ENCODE measurements at regions not wholly inside any gene's neighbourhood (a gene's known extent, or its start where the extent isn't known, plus 50 kb on each side); places are given as distances from the start of the nearest gene placed in this dataset.

- TF ChIP-seq CTCF (IDR thresholded peaks at IDR 0.05; ENCODE audit: control insufficient read depth, extremely low read depth, insufficient read depth) = no peak
These were observed 95.0 kb downstream of the SLC30A10 start for GRCh38 chr1:219833214-219833815.

GRCh38 chr1:219826290-219826689 lies 102.1 kb downstream of the SLC30A10 start:
- no peak for DNase-seq (ENCODE audit: low read depth)

More at GRCh38 chr1:219833214-219833815, 95.0 kb downstream of the SLC30A10 start:
- no peak overlapping the region for H3K4me3 ChIP-seq (ENCODE audit: low read depth, low read length)
- DNase-seq (ENCODE audit: low read depth) = no peak

GRCh38 chr1:219825355-219825754 lies 103.0 kb downstream of the SLC30A10 start:
- H3K4me3 ChIP-seq (ENCODE audit: low read depth, low read length) = no peak overlapping the region
- DNase-seq (ENCODE audit: low read depth) = no peak
- TF ChIP-seq CTCF (IDR thresholded peaks at IDR 0.05; ENCODE audit: control insufficient read depth, extremely low read depth, insufficient read depth) = no peak

More at GRCh38 chr1:219826290-219826689, 102.1 kb downstream of the SLC30A10 start:
- no peak for TF ChIP-seq CTCF (IDR thresholded peaks at IDR 0.05; ENCODE audit: control insufficient read depth, extremely low read depth, insufficient read depth)
- no peak overlapping the region for H3K4me3 ChIP-seq (ENCODE audit: low read depth, low read length)

GRCh38 chr1:219824338-219824737 lies 104.0 kb downstream of the SLC30A10 start:
- no peak overlapping the region for H3K4me3 ChIP-seq (ENCODE audit: low read depth, low read length)
- no peak for TF ChIP-seq CTCF (IDR thresholded peaks at IDR 0.05; ENCODE audit: control insufficient read depth, extremely low read depth, insufficient read depth)
- DNase-seq (ENCODE audit: low read depth) = no peak

GRCh38 chr1:219820551-219820950 lies 107.8 kb downstream of the SLC30A10 start:
- no peak for TF ChIP-seq CTCF (IDR thresholded peaks at IDR 0.05; ENCODE audit: control insufficient read depth, extremely low read depth, insufficient read depth)
- no peak for DNase-seq (ENCODE audit: low read depth)
- H3K4me3 ChIP-seq (ENCODE audit: low read depth, low read length) = no peak overlapping the region

- H3K4me3 ChIP-seq (ENCODE audit: low read depth, low read length) = no peak overlapping the region
- no peak for DNase-seq (ENCODE audit: low read depth)
- no peak for TF ChIP-seq CTCF (IDR thresholded peaks at IDR 0.05; ENCODE audit: control insufficient read depth, extremely low read depth, insufficient read depth)
These were observed 110.4 kb downstream of the SLC30A10 start for GRCh38 chr1:219817914-219818313.

- no peak for DNase-seq (ENCODE audit: low read depth)
- TF ChIP-seq CTCF (IDR thresholded peaks at IDR 0.05; ENCODE audit: control insufficient read depth, extremely low read depth, insufficient read depth) = no peak
- H3K4me3 ChIP-seq (ENCODE audit: low read depth, low read length) = no peak overlapping the region
These were observed 115.1 kb downstream of the SLC30A10 start for GRCh38 chr1:219813294-219813693.

All from LNCaP clone FGC (cell line).